GM12875 (cell line): ENCODE measurements at regions not wholly inside any gene's neighbourhood (a gene's known extent, or its start where the extent isn't known, plus 50 kb on each side); places are given as distances from the start of the nearest gene placed in this dataset.

Source experiments
- H3K4me3 ChIP-seq: one replicate; pipeline ENCODE4 v1.5.1; 2011; ENCODE audit warnings: low read depth, low read length, control low read depth
- TF ChIP-seq, protein P1 (sequence below): IDR thresholded peaks from 2 replicates; pipeline ENCODE4 v1.5.1; 2011; ENCODE audit warnings: low read depth, mild to moderate bottlenecking, control low read depth, inconsistent platforms, low read length, moderate library complexity, borderline replicate concordance; ENCODE audit not compliant: insufficient read depth

DNA sequence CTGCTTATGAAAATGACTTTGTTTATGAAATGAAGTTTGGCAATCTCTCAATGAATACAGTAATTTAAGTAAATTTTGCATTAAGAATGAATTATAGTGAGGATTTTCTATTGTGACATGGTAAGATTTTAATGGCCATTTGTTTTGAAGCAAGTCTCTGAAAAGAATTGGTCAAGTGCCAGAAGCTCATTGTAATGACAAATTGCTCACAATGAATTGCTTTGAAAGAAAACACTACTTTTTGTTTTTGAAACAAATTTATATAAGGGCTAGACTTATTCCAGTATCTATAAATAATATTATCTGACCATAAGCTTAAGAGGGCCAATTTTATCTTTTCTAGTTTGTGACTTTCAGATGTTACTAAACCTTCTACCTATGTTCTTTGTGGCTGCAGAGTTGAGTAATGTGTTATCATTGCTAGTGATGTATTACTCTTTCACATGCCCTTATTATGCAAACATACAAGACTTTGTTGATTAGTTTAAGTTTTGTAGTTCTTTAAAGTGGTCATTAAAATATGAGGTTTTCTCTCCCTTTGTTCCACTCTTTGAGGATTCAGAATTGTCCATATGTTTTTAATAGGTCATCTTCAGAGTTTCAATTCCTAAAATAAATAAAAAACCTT lies 93.0 kb upstream of the ZNF608 start:
- H3K4me3 ChIP-seq = no peak overlapping the region
- TF ChIP-seq, protein P1, sequence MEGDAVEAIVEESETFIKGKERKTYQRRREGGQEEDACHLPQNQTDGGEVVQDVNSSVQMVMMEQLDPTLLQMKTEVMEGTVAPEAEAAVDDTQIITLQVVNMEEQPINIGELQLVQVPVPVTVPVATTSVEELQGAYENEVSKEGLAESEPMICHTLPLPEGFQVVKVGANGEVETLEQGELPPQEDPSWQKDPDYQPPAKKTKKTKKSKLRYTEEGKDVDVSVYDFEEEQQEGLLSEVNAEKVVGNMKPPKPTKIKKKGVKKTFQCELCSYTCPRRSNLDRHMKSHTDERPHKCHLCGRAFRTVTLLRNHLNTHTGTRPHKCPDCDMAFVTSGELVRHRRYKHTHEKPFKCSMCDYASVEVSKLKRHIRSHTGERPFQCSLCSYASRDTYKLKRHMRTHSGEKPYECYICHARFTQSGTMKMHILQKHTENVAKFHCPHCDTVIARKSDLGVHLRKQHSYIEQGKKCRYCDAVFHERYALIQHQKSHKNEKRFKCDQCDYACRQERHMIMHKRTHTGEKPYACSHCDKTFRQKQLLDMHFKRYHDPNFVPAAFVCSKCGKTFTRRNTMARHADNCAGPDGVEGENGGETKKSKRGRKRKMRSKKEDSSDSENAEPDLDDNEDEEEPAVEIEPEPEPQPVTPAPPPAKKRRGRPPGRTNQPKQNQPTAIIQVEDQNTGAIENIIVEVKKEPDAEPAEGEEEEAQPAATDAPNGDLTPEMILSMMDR = no peak

DNA sequence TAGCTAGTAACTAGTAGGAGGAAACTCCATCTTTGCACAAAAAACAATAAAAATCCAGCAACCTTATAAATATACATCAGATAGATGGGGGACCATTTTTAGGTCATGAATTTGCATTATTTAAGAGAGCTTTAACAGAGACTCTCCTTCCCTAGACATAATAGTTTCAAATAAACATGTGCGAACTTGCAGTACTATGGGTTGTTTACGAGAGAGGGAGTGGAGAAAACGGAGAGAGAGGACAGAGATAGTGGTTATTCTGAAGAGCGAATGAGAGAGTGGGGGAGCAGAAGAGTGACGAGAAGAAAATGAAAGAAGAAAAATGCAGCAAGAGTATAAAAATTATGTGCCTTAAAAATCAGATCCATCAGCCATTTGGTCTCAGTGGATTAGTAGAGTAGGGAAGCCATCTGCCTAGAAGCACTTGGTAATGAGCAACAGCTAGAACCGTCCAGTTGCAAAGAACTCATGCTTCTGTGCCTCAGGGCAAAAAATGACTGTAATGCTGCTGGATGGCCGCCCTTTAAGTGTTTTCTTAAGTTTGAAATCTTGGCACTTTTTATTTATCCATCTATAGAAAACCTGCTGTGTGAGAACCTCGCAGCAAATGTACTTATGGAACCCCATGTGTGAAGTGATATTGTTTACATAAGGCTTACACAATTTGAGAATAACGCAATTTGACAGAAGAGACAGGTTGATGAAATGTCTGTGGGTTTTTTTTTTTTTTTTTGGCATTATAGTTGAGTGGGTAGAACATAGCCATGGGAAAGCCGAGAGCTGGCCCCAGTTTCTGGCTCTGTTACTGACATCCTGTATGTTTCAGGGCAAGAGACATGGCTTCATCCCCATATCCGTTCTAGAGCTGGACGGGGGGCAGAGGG lies 95.6 kb upstream of the ZNF608 start:
- no peak overlapping the region for H3K4me3 ChIP-seq
- TF ChIP-seq, protein P1 = no peak

DNA sequence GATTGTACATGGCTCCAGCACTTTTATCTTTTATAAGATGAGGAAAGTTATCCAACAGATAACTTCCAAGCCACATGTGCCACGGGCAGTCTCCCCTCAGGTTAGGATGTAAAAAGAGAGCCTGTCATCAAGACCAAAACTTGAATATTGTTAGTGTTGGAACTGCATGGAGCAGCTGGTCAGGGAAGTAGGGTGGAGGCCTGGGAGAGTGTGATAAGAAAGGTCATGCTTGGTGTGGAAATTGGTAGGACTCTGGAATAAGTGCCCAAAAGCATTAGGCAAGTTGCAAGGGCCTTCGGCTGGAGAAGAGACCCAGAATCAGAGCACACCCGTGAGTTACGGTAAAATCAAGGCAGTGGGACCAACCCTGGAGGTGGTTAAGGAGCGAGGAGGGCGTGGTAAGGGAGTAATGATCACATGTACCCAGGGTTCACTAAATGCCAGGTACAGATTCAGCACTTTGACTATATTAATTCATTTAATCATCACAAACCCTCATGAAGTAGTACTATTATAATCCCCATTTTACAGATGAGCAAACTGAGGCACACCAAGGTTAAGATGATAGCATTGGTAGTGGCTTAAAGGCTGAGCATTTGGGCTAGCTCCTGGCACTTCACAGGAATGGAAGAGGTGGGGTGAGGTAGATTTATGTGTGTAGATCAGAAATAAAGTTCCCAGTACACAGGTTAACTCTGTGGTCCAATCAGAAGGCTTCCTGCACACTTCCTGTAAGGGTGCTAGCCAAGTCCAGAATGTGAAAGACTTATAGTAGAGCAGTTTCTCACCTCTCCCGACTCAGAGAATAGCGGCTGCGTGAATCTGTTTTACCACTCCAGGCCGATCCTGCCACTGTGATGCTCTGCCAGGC lies 96.5 kb upstream of the ZNF608 start:
- no peak overlapping the region for H3K4me3 ChIP-seq
- TF ChIP-seq, protein P1 = no peak

DNA sequence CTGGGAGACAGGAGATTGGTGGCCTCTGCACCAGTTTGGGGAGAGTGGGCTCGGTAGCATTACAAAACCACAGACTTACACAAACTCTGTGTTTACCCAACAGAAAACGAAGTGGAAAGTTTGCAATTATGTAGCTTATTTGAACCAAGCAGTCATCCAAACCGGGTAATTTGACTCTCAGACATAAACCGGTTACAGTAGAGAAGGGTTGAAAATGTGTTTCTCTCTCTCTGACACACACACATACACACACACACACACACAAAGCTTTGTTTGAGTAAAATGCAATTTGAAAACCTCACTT lies 97.1 kb upstream of the ZNF608 start:
- TF ChIP-seq, protein P1 = no peak
- no peak overlapping the region for H3K4me3 ChIP-seq

DNA sequence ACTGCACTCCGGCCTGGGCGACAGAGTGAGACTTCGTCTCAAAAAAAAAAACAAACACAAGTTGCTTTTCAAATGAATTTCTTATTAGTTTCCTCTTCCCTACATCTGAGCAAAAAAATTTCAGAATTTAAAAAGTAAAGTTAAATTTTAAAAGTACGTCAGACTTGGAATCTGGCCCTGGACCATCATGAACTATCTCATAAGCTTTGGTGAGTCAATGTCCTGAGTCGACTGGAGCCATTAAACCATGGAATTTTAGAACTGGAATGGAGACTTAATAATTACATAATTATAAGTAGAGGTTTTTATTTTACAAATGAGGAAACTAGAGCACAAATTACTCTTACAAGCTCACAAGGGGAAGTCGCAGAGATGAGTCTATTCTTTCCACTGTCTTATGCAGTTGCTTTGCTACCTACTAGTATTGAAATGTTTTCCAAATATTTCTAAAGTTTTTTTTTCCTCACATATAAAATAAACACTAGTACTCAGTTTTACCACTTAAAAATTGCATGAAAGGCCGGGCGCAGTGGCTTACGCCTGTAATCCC lies 98.0 kb upstream of the ZNF608 start:
- TF ChIP-seq, protein P1 = no peak
- no peak overlapping the region for H3K4me3 ChIP-seq

DNA sequence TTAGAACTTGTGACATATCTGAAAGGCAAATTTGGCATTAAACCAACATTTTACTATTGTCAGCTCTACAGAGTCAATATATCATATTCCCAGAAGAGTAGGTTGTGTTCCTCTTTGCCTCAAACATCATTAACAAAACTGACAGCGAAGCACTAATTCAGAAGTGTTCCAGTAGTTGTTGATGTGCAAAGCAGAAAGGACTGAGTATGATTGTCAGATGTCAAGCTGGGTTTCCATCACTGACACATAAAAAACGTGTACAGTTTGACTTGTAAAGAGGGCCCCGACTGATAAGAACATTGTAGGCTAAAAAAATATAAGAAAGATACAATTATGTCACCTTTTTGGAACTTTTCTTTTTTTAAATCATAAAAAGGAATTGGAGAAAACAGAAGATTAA lies 101.5 kb upstream of the ZNF608 start:
- TF ChIP-seq, protein P1 = no peak
- no peak overlapping the region for H3K4me3 ChIP-seq
